ENCODE measurements at regions not wholly inside any gene's neighbourhood (a gene's known extent, or its start where the extent isn't known, plus 50 kb on each side); places are given as distances from the start of the nearest gene placed in this dataset.

GRCh38 chr4:1472148-1472797, 66.0 kb upstream of the NKX1-1 start:
- TF ChIP-seq CTCF (IDR thresholded peaks at IDR 0.05) (no peak), POLR2A (IDR thresholded peaks at IDR 0.05) (no peak)

Measured in right lobe of liver (tissue), 4 donors.